Neural cell (in vitro differentiated cells): ENCODE measurements at regions not wholly inside any gene's neighbourhood (a gene's known extent, or its start where the extent isn't known, plus 50 kb on each side); places are given as distances from the start of the nearest gene placed in this dataset.

ENCODE experiments used
- H2AFZ ChIP-seq: fragments of 200-600, 300-800 bp; sonication (generic), shearing (Covaris generic); 2 replicates; pipeline ENCODE4 v1.6.0; 2014; ENCODE audit warnings: low read depth, mild to moderate bottlenecking, antibody characterized with exemption, low read length, moderate library complexity
- H3F3A ChIP-seq: fragments of 200-600 bp; shearing (Covaris generic); 2 replicates; pipeline ENCODE4 v1.6.1; 2016; ENCODE audit warnings: mild to moderate bottlenecking, moderate library complexity, mixed read lengths, antibody characterized with exemption, low read length; ENCODE audit not compliant: insufficient read depth, poor library complexity, severe bottlenecking
- H3K27ac ChIP-seq: fragments of 200-600, 300-800 bp; sonication (generic), shearing (Covaris generic); 2 replicates; pipeline ENCODE4 v1.5.1; 2014; ENCODE audit warnings: mild to moderate bottlenecking, low read length, moderate library complexity
- H3K27me3 ChIP-seq: fragments of 300-800, 200-600 bp; sonication (generic), shearing (Covaris generic); 2 replicates; pipeline ENCODE4 v1.6.0; 2014; ENCODE audit warnings: mild to moderate bottlenecking, low read depth, low read length, moderate library complexity; ENCODE audit not compliant: insufficient read depth
- H3K36me3 ChIP-seq: fragments of 300-800, 200-600 bp; sonication (generic), shearing (Covaris generic); 2 replicates; pipeline ENCODE4 v1.5.1; 2014; ENCODE audit warnings: mild to moderate bottlenecking, antibody characterized with exemption, low read length, moderate library complexity; ENCODE audit not compliant: insufficient read depth
- H3K4me2 ChIP-seq: fragments of 300-800, 200-600 bp; sonication (generic), shearing (Covaris generic); 2 replicates; pipeline ENCODE4 v1.6.0; 2014; ENCODE audit warnings: mild to moderate bottlenecking, low read length
- H3K4me3 ChIP-seq: fragments of 300-800, 200-600 bp; sonication (generic), shearing (Covaris generic); 2 replicates; pipeline ENCODE4 v1.5.1; 2014; ENCODE audit warnings: mild to moderate bottlenecking, low read length, moderate library complexity
- H3K79me2 ChIP-seq: fragments of 200-600 bp; shearing (Covaris generic); replicated peaks from 2 replicates; pipeline ENCODE4 v1.6.0; 2014; ENCODE audit warnings: mild to moderate bottlenecking, low read length, moderate library complexity; ENCODE audit not compliant: insufficient read depth
- H3K9ac ChIP-seq: fragments of 300-800, 200-600 bp; sonication (generic), shearing (Covaris generic); 2 replicates; pipeline ENCODE4 v1.6.1; 2016; ENCODE audit warnings: mild to moderate bottlenecking, low read length, mixed read lengths
- H3K9me2 ChIP-seq: fragments of 200-600 bp; shearing (Covaris generic); 2 replicates; pipeline ENCODE4 v1.6.1; 2016; ENCODE audit warnings: mild to moderate bottlenecking, low read length, mixed read lengths; ENCODE audit not compliant: insufficient read depth
- H3K9me3 ChIP-seq: fragments of 200-600, 300-800 bp; sonication (generic), shearing (Covaris generic); 2 replicates; pipeline ENCODE4 v1.6.1; 2016; ENCODE audit warnings: mild to moderate bottlenecking, mixed run types, low read length, moderate library complexity, mixed read lengths
- H4K20me1 ChIP-seq: fragments of 200-600 bp; shearing (Covaris generic); 2 replicates; pipeline ENCODE4 v1.6.1; 2016; ENCODE audit warnings: mild to moderate bottlenecking, mixed run types; ENCODE audit not compliant: insufficient read depth
- CTCF ChIP-seq: fragments of 450-650 bp; IDR thresholded peaks from 2 replicates; pipeline ENCODE4 v1.5.1; 2014; ENCODE audit warnings: antibody characterized with exemption, mild to moderate bottlenecking, moderate library complexity; ENCODE audit not compliant: poor library complexity, severe bottlenecking
- EP300 ChIP-seq: fragments of 450-650 bp; conservative IDR thresholded peaks from 2 replicates; pipeline ENCODE4 v1.6.1; 2014; ENCODE audit warnings: antibody characterized with exemption, mild to moderate bottlenecking, moderate library complexity; ENCODE audit not compliant: poor library complexity, severe bottlenecking
- EZH2 ChIP-seq: fragments of 200-600, 300-800 bp; shearing (Covaris generic), sonication (generic); IDR thresholded peaks from 2 replicates; pipeline ENCODE4 v1.6.1; 2014; ENCODE audit warnings: antibody characterized with exemption, low read length, borderline replicate concordance, mild to moderate bottlenecking; ENCODE audit not compliant: insufficient read depth, poor library complexity, severe bottlenecking
- MXI1 ChIP-seq: fragments of 450-650 bp; conservative IDR thresholded peaks from 2 replicates; pipeline ENCODE4 v1.6.1; 2014; ENCODE audit warnings: antibody characterized with exemption, mild to moderate bottlenecking; ENCODE audit not compliant: poor library complexity, severe bottlenecking
- POLR2AphosphoS5 ChIP-seq: IDR thresholded peaks from 2 replicates; pipeline ENCODE4 v1.6.1; 2012
- RAD21 ChIP-seq: fragments of 450-650 bp; conservative IDR thresholded peaks from 2 replicates; pipeline ENCODE4 v1.6.1; 2014; ENCODE audit warnings: antibody characterized with exemption, mild to moderate bottlenecking, moderate library complexity
- REST ChIP-seq: IDR thresholded peaks from 2 replicates; pipeline ENCODE4 v1.6.1; 2012; ENCODE audit warnings: borderline replicate concordance
- SMC3 ChIP-seq: fragments of 450-650 bp; conservative IDR thresholded peaks from 2 replicates; pipeline ENCODE4 v1.6.1; 2014; ENCODE audit warnings: antibody characterized with exemption, mild to moderate bottlenecking, moderate library complexity; ENCODE audit not compliant: poor library complexity
- TAF1 ChIP-seq: IDR thresholded peaks from 2 replicates; pipeline ENCODE4 v1.6.1; 2012; ENCODE audit warnings: low read depth

GRCh38 chr7:67486401-67486800 is 489.8 kb downstream of the TYW1 start:
- Histone ChIP-seq H3K79me2 (no peaks in the 10 kb centered on the region), H2AFZ (no peak overlapping the region), H3K4me3 (no peak overlapping the region), H3F3A (no peaks in the 10 kb centered on the region), H3K36me3 (no peaks in the 10 kb centered on the region), H3K9me3 (no peaks in the 10 kb centered on the region), H3K9ac (no peak overlapping the region), H4K20me1 (no peaks in the 10 kb centered on the region), H3K9me2 (no peaks in the 10 kb centered on the region), H3K4me2 (no peak overlapping the region), H3K27me3 (no peaks in the 10 kb centered on the region), H3K27ac (no peak overlapping the region)
- TF ChIP-seq CTCF, result no peak

DNA sequence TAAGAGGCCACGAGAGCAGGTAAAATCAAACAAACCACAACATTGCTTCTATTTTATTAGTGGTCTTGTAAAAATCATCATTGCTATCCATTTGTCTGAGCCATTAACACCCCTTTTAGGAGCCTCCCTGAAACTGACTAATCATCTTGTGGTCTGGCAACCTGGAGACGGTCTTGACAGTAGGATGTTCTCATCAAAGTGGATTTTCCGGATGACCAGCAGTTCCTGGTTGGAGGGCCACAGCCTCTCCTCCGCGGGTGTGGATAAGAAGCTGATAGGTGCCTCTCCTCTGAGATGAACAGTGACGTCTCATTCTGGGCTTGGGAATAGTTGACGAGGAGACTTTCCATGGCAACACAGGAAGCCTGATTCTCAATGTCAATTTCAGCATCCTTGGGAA is 490.7 kb downstream of the TYW1 start:
- Histone ChIP-seq H3K4me3 (no peak overlapping the region), H3K27me3 (no peaks in the 10 kb centered on the region), H3K79me2 (no peaks in the 10 kb centered on the region), H3F3A (no peaks in the 10 kb centered on the region), H3K9me2 (no peaks in the 10 kb centered on the region), H3K4me2 (no peak overlapping the region), H3K9me3 (no peaks in the 10 kb centered on the region), H3K9ac (no peak overlapping the region), H4K20me1 (no peaks in the 10 kb centered on the region), H3K36me3 (no peaks in the 10 kb centered on the region), H2AFZ (no peak overlapping the region), H3K27ac (no peak overlapping the region)
- TF ChIP-seq POLR2AphosphoS5 (no peak), CTCF (no peak), MXI1 (no peak), EZH2 (no peak), RAD21 (no peak), SMC3 (no peak), REST (no peak), TAF1 (no peak), EP300 (no peak)
